ENCODE measurements at regions not wholly inside any gene's neighbourhood (a gene's known extent, or its start where the extent isn't known, plus 50 kb on each side); places are given as distances from the start of the nearest gene placed in this dataset.
A peak's percentile ranks its signal among the peaks of the same experiment; 100 is the strongest.

DNA sequence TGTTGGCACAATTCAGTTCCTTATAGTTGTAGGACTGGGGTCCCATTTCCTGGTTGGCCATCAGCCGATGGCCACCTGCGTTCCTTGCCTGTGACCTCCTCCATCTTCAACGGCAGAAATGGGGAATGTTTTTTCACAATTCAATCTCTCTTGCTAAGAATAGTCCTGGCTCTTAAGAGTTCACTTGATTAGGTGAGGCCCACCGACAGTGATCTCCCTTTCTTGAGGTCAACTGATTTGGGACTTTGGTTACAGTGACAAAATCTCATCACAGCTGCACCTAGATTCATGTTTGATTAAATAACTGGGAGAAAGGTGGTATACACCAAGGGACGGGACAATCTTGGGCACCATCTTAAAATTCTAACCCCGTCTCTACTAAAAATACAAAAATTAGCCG, 139.1 kb upstream of the DTNBP1 start:
- no peak for DNase-seq (ENCODE audit: low spot score)

DNA sequence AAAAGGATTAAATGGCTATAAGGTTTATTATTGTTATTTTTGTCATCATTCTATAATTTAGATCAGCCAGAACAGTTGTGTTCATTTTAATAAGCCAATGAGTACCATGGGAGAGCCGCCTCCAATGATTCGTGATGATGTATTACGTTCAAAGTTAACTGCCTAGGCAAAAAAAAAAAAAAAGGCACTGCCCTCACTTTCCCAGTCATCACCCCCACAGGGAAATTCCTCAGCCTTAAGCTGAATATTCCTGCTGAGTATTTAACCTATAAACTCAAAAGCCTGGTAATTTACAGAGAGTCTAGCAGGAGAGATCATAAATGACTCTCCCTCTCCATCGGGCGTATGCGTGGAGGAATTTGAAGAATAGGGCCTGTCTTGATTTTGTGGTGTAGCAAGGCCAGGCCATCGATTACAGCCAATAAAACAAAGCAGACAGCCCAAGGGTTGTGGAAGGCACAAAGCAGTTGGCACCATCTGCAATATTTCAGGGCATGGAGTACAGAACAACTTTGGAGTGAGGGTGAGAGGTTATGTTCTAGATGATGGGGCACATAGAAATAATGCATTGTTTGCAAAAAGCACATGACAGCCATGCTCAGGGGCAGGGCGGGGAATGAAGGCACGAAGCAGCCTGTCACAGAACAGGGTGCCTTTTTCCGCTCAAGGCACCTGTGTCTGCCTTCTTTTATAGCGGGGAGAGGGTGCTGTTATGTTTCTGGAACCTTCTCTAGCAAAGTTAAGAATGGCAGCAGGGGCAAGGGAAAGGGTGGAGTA, 138.2 kb upstream of the DTNBP1 start:
- peak; percentile 2 for DNase-seq (ENCODE audit: low spot score)

DNA sequence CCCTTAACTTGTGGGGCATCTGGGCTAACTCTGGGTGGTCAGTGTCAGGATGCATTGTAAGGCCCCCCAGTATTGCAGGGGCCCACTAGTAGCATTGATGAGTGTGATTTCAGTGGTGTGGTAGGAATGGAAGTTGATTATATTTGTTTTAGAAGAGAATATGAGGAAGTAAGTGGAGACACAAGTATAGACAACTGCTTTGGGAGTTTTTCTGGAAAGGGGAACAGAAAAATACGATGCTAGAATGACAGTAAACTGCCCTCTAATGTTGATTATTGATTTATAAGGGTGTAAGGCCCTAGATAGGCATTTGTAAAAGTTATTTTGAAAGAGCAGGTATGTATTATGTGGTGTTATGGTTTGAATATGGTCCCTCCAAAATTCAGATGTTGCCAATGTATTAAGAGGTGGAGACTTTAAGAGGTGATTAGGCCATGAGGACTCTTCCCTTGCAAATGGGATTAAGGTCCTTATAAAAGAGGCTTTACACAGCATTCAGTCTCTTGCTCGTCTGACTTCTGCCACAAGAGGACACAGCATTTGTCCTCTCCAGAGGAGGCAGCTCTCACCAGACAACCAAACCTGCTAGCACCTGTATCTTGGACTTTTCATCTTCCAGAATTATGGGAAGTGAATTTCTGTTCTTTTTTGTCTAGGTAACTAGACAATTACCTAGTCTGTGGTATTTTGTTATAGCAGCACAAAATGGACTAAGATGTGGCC, 135.9 kb upstream of the DTNBP1 start:
- DNase-seq (ENCODE audit: low spot score): no peak

DNA sequence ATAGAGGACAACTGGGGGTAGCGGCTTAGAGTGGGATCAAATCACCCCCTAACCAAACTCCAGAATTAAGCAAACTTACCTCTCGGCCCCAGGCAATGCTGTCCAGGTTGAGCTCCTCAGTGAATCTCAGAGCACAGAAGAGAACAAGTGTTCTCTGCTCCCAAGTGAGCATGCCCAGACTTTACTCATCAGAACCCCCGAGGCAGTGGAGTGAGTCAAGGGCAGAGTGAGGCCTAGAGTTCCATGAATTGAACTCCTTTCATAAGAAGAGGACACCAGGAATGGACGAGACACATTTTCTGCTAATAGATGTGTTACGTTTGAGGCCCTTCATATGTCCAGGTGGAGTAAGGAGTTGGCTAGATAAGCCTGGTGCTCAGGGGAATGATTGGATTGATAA, 134.0 kb upstream of the DTNBP1 start:
- no peak for DNase-seq (ENCODE audit: low spot score)

DNA sequence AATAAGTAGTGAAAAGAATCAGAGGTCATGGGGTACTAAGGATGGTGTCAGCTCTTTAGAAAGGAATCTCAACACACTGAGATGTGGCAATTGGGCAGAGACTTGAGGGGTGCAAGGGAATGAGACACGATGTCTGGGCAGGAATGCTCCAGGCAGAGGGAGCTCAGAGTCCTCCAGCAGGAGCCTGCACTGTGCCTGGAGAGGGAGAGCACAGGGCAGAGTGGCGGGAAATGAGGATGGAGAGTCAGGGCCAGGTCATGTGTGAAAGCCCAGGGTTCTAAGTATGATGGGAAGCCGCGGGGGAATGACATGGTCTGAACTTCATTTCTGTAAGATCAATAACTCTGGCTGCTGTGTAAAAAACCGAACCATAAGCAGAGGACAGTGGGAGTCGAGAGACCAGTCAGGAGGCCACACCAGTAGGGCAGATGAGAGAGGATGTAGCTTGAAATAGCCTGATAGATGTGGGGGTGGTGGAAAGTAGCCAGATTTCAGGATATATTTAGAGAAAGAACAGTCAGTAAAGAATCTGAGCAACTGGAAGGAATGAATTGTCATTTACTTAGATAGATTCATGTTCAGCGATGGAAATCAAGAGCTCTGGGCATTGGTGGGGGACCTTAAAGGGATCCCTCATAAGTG, 133.4 kb upstream of the DTNBP1 start:
- DNase-seq (ENCODE audit: low spot score): no peak

DNA sequence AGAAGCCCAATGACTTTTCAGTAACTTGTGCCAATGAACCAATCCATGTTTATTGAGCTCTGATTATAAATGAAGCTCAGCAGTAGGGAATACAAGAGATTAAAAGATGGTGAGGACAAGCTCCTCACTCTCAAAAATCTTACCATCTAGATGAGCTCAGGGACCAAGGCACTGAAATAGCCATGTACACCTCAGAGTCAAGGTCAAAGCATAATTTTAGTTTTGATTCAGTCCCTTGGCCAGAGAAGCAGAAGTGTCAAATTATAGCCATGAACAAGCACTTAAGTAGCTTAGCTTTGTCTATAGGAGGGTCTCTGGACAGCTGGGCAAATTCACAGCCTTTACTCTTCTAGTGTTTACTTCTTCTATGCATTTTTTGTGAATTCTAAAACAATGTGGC, 131.0 kb upstream of the DTNBP1 start:
- DNase-seq (ENCODE audit: low spot score): no peak

DNA sequence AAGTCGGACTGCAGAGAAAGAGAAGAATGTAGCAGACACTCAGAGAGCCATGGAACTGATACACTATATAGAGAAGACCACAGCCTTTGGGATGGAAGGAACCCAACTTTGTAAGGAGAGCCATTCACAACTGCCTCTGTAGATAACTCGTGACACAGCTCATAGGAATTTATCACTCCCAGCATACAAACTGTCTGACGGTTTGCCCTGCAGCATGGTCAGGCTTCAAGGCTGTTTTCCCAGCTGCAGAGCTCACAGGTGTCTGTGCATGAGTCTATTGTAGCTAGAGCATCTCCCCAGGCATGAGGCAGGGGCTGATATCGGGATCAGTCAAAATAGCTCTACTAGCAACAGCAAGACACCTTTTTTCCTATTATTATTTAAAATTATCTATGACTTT, 130.5 kb upstream of the DTNBP1 start:
- DNase-seq (ENCODE audit: low spot score): peak; percentile 38

DNA sequence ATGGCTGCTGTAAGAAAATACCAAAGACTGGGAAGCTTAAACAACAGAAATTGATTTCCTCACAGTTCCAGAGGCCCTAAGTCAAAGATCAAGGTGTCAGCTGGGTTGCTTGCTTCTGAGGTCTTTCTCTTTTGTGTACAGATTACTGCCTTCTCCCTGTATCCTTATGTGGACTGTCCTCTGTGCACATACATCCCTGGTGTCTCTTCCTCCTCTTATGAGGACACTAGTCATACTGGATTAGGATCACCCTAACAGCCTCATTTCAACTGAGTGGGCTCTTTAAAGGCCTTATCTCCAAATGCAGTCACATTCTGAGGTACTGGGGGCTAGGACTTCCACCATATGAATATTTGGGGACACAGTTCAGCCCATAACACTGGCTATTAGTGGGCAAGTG, 130.0 kb upstream of the DTNBP1 start:
- no peak for DNase-seq (ENCODE audit: low spot score)

DNA sequence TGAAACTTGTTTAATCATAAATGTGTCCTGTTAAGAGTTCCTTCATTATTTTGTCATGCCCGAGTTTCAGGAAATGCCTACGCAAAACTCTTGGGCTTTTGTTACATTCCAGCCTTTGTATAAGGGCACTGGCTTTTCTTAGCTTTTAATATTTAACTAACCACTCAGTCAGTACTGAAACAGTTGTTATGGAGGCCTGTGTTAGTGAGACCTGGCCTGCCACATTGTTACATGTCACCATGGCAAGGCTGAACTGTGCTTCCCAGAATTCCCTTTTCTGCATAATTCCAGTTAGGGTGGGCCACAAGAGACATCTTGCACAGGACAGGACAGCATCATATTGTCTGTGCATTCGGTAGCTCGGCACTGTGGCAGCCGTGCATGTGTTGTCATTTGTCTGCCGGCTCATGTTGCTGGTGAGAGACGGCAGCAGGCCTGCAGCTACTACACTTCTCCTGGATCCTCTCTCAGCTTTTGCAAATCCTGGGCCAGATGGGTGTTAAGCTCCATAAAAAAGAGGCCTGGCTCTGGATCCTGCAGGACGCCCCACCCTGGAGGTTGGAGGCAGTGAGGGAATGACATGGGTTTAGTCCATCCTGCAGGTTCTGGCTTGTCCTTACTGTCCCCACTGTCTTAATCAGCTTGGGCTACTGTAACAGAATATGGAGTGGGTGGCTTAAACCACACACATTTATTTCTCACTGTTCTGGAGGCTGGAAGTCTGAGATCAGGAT, 128.8 kb upstream of the DTNBP1 start:
- DNase-seq (ENCODE audit: low spot score): no peak

DNA sequence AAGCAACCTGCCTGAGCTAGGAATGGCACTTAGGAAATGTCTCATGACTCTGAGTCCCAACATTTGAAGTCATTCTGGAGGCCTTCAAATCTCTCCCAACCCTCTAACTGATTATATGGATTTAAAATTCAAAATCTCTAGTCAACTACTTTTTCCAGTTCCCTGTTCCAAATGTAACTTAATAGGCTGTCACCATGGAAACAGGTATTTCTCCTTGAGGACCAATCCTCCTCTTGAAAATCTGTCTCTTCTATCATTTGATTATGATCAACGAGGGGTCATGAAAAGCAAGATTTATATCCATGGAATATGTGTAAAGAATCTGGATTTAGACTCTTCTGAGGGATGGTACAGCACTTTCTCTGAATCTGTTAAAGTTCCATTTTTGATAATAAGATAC, 127.3 kb upstream of the DTNBP1 start:
- no peak for DNase-seq (ENCODE audit: low spot score)

DNA sequence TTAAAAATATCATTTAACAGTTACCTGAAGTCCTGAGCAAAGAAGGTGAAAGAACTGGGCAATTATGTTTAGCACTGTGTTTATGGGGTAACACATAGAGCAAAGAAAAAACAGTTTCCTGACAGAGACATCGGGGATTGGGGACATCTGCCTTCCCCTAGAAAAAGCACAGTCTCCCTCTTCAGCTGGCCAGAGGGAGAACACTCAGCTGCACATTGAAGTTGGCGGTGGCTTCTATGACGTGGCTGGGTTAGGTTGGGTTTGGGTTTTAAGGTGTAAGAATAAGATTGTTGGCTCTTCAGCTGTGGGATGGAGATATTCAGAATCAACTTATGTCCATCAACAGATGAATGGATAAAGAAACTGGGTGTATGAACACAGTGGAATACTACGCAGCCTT, 124.0 kb upstream of the DTNBP1 start:
- DNase-seq (ENCODE audit: low spot score): no peak

DNA sequence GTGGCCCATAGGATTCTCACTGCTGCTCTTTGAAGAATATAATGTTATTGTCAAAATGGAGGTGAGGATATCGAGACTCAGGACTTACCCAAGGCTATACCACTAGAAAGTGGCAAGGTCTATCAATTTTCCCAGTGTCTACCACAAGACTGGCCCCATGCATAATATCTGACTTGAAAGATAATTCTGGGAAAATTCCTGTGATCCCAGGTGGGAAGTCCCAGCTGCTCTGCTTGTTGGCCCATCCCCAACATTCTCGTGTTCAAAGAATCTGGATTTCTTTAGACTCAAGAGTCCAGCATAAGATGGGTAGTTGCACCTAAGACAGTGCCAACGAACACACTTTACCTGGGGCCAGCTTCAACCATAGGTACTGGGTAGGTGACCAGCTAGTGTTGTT, 120.7 kb upstream of the DTNBP1 start:
- DNase-seq (ENCODE audit: low spot score): no peak

DNA sequence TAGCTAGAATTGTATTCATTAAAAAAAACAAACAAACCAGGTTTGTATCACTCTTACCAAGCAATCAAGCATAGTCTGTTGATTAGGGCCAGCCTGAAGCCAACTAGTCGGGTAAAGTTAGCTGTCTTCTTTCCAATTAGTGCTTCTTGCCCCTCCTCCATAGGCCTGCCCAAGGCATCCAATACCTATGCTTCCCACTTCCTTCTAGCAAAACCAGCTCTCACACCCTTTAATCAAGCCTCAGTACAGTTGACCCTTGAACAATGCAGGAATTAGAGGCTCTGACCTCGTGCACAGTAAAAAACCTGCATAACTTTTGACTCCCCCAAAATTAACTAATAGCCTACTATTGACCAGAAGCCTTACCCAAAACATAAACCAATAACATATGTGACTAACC, 119.1 kb upstream of the DTNBP1 start:
- no peak for DNase-seq (ENCODE audit: low spot score)

DNA sequence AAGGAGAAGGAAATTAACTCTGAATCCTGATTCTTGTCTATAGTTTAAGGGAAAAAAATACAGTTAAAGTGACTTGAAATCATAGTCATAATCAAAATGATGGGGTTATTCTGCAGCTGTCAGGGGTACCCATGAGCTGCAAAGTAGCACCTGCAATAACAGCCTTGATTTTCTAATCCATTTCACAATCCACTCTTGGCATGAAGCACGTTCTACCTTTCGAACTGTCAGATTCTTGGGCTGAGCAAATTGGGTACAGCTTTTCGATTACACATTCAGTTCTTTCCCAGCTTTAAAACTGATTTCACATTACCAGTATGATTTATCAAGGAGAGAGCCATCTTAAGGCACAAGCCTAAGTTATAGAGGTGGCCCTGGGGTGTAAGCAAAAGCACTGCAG, 118.5 kb upstream of the DTNBP1 start:
- DNase-seq (ENCODE audit: low spot score): no peak

DNA sequence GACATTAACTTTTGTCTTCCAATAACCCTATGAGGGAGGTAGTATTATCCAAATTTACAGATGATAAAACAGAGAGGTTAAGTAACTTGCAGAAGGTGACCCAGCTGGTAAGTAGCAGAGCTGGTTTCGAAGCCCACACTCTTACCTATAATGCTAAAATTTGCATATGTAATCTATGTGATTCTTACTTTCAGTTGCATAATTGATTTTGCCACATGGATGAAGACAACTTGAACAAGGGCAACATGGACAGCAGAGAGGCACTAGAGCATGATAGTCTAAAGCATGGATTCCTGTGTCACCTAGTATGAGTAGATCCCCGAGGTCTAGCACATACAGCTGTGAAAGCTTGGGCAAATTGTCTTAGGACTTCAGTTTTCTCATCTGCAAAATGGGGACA, 117.6 kb upstream of the DTNBP1 start:
- DNase-seq (ENCODE audit: low spot score): no peak

DNA sequence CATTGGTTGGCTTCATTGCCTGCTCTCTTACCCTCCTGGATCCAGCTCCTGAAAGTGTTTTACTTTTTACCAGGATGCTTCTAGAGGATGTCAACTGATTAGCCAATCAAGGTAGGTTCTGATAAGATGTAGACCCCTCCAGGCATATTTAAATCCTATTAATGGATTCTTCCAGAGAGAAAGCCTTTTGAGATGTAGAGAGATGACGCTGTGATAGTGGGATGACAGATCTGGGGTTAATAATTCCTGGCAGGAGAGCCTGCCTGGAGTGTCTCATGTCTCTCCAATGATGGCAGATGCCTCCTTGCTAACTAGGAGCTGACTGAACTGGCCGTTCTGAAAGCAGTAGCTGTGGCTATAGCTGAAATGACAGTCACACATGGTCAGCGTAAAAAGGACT, 116.9 kb upstream of the DTNBP1 start:
- no peak for DNase-seq (ENCODE audit: low spot score)

DNA sequence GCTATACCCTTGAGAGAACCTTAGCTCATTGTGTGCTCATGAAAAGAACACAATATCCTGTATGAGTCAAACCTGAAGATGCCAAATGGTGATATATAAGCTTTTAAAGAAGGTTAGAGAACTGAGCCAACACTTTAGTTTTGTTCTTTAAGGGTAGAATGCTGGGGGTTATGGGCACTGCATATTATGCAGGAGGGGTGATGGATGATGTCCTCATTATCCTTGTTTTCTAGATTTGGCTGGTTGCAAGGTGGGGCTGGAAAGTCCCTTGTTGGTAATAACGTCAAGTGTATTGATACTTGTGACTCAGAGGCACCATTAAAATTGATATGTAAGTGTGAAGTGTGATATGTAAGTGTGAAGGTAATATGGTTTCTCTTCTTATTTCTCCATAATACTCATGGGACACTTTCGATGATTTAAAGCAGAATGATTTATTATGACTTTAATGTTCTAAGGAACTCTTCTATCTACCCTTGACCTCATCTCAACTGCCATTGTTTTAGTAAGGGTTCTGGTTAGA, 113.7 kb upstream of the DTNBP1 start:
- DNase-seq (ENCODE audit: low spot score): no peak

DNA sequence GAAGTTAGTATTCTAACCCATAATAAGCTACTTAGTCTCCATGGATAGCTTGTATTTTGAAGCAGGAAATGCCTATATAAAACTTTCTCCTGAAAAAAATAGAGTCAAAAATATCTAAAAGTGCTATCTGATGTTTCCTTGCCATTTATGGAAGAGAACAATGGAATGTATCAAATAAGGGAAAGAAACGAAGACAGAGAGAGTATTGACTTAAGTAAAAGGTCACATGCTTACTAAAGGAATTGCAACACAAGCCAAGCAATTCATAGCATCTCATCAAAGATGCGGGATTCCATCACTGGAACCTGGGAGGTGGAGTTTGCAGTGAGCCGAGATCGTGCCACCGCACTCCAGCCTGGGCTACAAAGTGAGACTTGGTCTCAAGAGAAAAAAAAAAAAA, 112.9 kb upstream of the DTNBP1 start:
- no peak for DNase-seq (ENCODE audit: low spot score)

DNA sequence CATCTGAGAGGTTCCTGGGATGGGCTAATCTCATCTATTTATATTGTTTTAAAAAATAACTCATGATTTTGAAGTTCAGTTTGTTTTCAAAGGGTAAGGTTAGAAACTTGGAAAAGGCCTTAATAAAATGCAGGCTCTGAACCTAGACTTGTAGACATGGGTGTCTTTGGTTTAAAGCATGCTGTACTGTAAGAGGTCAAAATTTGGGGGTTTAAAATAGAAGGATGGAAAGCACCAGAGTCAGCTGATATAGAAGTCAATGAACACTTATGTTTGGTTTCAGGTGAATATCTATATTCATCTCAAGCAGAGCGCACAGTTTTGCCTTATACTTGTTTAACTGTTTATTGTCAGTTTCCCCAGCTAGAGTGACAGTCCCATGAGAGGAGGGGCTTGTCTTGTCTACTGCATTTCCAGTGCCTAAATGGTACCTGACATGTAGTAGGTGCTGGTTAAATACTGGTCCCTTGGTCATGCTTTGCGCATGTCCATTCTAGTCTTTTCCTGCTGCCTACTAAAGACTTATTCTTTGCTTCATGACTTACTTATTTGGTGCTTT, 112.3 kb upstream of the DTNBP1 start:
- no peak for DNase-seq (ENCODE audit: low spot score)

DNA sequence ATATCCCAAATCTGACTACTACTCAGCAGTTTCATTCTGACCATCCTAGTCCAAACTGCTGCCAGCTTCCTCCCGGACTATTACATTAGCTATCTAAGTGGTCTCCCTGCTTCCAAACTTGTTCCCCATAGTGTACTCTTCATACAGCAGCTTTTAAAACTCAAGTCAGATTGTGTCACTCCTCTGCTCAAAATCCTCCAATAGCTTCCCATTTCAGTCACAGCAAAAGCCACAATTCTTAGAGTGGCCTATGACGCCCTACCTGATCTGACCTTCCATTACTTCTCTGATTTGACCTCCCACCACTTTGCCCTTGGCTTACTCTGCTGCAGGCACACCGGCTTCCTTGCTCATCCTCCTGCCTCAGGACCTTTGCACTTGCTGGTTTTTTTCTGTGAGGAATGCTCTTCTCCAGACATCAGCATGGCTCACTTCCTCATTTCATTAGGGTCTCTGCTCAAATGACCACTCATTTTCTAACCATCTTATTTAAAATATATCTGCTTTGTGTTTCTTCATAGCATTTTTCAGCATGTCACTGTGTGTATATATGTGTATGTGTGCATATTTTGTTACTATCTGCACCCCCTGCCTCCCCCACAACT, 111.1 kb upstream of the DTNBP1 start:
- no peak for DNase-seq (ENCODE audit: low spot score)

DNA sequence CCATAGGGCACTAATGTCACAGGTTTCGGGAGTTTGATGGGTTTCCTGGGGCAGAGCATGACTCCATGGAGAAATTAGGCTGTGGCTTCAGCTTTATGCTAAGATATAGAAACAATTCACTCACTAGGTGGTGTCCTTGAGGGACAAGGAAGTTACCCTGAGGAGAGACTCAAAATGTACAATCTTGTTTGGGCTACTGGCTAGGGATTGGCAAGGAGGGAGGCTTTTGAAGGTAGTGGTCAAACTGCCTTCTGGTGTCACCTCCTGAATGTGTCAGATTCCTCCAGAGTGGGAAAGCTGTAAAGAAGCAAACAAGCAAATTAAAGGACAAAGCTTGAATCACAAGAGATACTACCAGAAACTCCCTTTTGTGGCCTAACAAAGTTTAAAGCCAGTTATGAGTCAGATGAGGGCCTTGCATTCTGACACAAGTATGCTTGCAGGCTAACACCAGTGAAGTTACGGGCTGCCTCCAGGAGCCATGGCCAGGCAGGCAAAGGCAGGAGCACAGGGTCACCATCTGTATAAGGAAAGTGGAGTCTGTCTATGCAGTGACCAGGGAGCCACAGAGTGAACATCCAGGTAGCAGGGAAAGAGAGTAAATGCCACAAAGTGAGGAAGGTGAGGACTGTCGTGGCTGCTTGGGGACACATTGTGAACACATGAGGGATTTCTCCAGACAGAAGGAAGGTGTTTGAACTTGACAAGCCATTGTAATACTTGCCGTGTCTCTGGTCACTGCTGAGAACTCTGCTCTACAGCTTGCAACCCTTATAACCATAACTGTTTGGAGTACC, 107.7 kb upstream of the DTNBP1 start:
- DNase-seq (ENCODE audit: low spot score): no peak
